Testis (tissue), 2 donors: ENCODE measurements at regions not wholly inside any gene's neighbourhood (a gene's known extent, or its start where the extent isn't known, plus 50 kb on each side); places are given as distances from the start of the nearest gene placed in this dataset.

Experiments
- POLR2A ChIP-seq: fragments of 450-650 bp; IDR thresholded peaks from one replicate; pipeline ENCODE4 v1.6.1; 2017; ENCODE audit warnings: antibody characterized with exemption, mild to moderate bottlenecking, moderate library complexity
- TF ChIP-seq, protein P1 (sequence below), 3 experiments: fragments of 450-650 bp in 2 of 3; fragments of 200-600 bp in 1 of 3; sonication (generic) in 1 of 3; IDR thresholded peaks; one replicate each; pipeline ENCODE4 v1.5.1; 2016 to 2019; ENCODE audit warnings: antibody characterized with exemption in 3 of 3, mild to moderate bottlenecking in 2 of 3, moderate library complexity in 1 of 3

DNA sequence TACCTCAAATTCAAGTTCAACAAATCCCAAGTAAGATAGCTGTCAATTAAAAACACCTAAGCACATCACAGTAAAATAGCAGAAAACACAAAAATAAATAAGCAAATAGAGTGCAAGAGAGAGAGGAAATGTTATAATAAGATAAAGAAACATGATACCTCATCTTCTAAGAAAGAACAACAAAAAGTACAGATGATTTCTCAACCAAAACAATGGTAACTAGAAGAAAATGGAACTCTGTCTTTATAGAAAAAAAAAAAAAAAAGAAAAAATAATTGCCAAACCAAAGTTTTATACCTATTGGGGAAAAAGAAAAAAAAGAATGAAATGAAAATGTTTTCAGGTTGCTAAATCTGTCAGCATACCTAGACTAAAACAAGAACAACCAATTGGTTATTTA lies 1253.5 kb upstream of the CDH2 start:
- TF ChIP-seq, protein P1, sequence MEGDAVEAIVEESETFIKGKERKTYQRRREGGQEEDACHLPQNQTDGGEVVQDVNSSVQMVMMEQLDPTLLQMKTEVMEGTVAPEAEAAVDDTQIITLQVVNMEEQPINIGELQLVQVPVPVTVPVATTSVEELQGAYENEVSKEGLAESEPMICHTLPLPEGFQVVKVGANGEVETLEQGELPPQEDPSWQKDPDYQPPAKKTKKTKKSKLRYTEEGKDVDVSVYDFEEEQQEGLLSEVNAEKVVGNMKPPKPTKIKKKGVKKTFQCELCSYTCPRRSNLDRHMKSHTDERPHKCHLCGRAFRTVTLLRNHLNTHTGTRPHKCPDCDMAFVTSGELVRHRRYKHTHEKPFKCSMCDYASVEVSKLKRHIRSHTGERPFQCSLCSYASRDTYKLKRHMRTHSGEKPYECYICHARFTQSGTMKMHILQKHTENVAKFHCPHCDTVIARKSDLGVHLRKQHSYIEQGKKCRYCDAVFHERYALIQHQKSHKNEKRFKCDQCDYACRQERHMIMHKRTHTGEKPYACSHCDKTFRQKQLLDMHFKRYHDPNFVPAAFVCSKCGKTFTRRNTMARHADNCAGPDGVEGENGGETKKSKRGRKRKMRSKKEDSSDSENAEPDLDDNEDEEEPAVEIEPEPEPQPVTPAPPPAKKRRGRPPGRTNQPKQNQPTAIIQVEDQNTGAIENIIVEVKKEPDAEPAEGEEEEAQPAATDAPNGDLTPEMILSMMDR (IDR thresholded peaks at IDR 0.05): no peak
- TF ChIP-seq POLR2A: no peak
